H9 (cell line): ENCODE measurements at regions not wholly inside any gene's neighbourhood (a gene's known extent, or its start where the extent isn't known, plus 50 kb on each side); places are given as distances from the start of the nearest gene placed in this dataset.

Experiments used
- DNase-seq: peaks from one replicate; pipeline ENCODE4 v3.0.0-alpha.2; 2017
- H2AFZ ChIP-seq: one replicate; pipeline ENCODE4 v1.6.1; 2013; ENCODE audit warnings: mild to moderate bottlenecking, low read length, control low read depth, moderate library complexity
- H2AK5ac ChIP-seq: 2 replicates; pipeline ENCODE4 v1.6.1; 2013; ENCODE audit warnings: low read length, control low read depth, mixed read lengths; ENCODE audit not compliant: insufficient read length
- H2BK120ac ChIP-seq: one replicate; pipeline ENCODE4 v1.6.1; 2013; ENCODE audit warnings: low read depth, mild to moderate bottlenecking, low read length, control low read depth, inconsistent platforms; ENCODE audit not compliant: poor library complexity, severe bottlenecking
- H2BK12ac ChIP-seq: 2 replicates; pipeline ENCODE4 v1.6.1; 2013; ENCODE audit warnings: low read length, control low read depth, mixed read lengths, low read depth; ENCODE audit not compliant: insufficient read length
- H2BK15ac ChIP-seq: 2 replicates; pipeline ENCODE4 v1.6.1; 2013; ENCODE audit warnings: low read depth, low read length, control low read depth
- H2BK20ac ChIP-seq: one replicate; pipeline ENCODE4 v1.6.1; 2013; ENCODE audit warnings: low read depth, mild to moderate bottlenecking, low read length, control low read depth, inconsistent platforms; ENCODE audit not compliant: poor library complexity, severe bottlenecking
- H2BK5ac ChIP-seq: 2 replicates; pipeline ENCODE4 v1.6.1; 2013; ENCODE audit warnings: low read length, control low read depth, mixed read lengths; ENCODE audit not compliant: insufficient read length
- H3K14ac ChIP-seq: 2 replicates; pipeline ENCODE4 v1.6.1; 2013; ENCODE audit warnings: low read length, control low read depth; ENCODE audit not compliant: insufficient read depth
- H3K18ac ChIP-seq: 2 replicates; pipeline ENCODE4 v1.6.1; 2013; ENCODE audit warnings: low read depth, mild to moderate bottlenecking, mixed read lengths, low read length, control low read depth; ENCODE audit not compliant: insufficient read length
- H3K23ac ChIP-seq: 2 replicates; pipeline ENCODE4 v1.6.1; 2013; ENCODE audit warnings: low read length, control low read depth, mixed read lengths, low read depth; ENCODE audit not compliant: insufficient read length
- H3K23me2 ChIP-seq: 2 replicates; pipeline ENCODE4 v1.6.1; 2013; ENCODE audit warnings: low read depth, mild to moderate bottlenecking, mixed read lengths, low read length, control low read depth; ENCODE audit not compliant: insufficient read length, poor library complexity, severe bottlenecking
- H3K27ac ChIP-seq: 2 replicates; pipeline ENCODE4 v1.5.1; 2013; ENCODE audit warnings: low read length, control low read depth, mixed read lengths, low read depth; ENCODE audit not compliant: insufficient read length
- H3K27me3 ChIP-seq: 2 replicates; pipeline ENCODE4 v1.6.1; 2013; ENCODE audit warnings: low read length, control low read depth, inconsistent platforms; ENCODE audit not compliant: insufficient read depth
- H3K4ac ChIP-seq: 2 replicates; pipeline ENCODE4 v1.6.1; 2013; ENCODE audit warnings: low read depth, mild to moderate bottlenecking, control low read depth, inconsistent platforms, low read length, moderate library complexity
- H3K4me1 ChIP-seq: 2 replicates; pipeline ENCODE4 v1.6.1; 2013; ENCODE audit warnings: low read length, control low read depth, inconsistent platforms; ENCODE audit not compliant: insufficient read depth
- H3K4me2 ChIP-seq: 2 replicates; pipeline ENCODE4 v1.6.1; 2013; ENCODE audit warnings: low read length, control low read depth, mixed read lengths; ENCODE audit not compliant: insufficient read length, insufficient read depth
- H3K56ac ChIP-seq: 2 replicates; pipeline ENCODE4 v1.6.1; 2013; ENCODE audit warnings: low read depth, mild to moderate bottlenecking, mixed read lengths, low read length, control low read depth; ENCODE audit not compliant: insufficient read length
- H3K79me1 ChIP-seq: 2 replicates; pipeline ENCODE4 v1.6.1; 2013; ENCODE audit warnings: low read depth, mild to moderate bottlenecking, moderate library complexity, low read length, control low read depth, inconsistent platforms; ENCODE audit not compliant: insufficient read depth, poor library complexity, severe bottlenecking
- H3K79me2 ChIP-seq: 2 replicates; pipeline ENCODE4 v1.6.1; 2013; ENCODE audit warnings: low read length, control low read depth, inconsistent platforms; ENCODE audit not compliant: insufficient read depth
- H3K9ac ChIP-seq: 2 replicates; pipeline ENCODE4 v1.6.1; 2013; ENCODE audit warnings: low read length, control low read depth, mixed read lengths; ENCODE audit not compliant: insufficient read length; ENCODE audit errors: extremely low read depth
- H3K9me3 ChIP-seq: one replicate; pipeline ENCODE4 v1.6.1; 2013; ENCODE audit warnings: low read depth, low read length, inconsistent platforms; ENCODE audit not compliant: control insufficient read depth
- H3T11ph ChIP-seq: one replicate; pipeline ENCODE4 v1.6.1; 2013; ENCODE audit warnings: mild to moderate bottlenecking, low read length, control low read depth, inconsistent platforms
- H4K20me1 ChIP-seq: one replicate; pipeline ENCODE4 v1.6.1; 2013; ENCODE audit not compliant: control insufficient read depth, insufficient read length, insufficient read depth
- H4K5ac ChIP-seq: 2 replicates; pipeline ENCODE4 v1.6.1; 2013; ENCODE audit warnings: low read depth, mild to moderate bottlenecking, mixed read lengths, low read length, control low read depth; ENCODE audit not compliant: insufficient read length
- H4K8ac ChIP-seq: replicated peaks from 2 replicates; pipeline ENCODE4 v1.6.1; 2013; ENCODE audit warnings: low read length, control low read depth, mixed read lengths, low read depth; ENCODE audit not compliant: insufficient read length
- H4K91ac ChIP-seq: 2 replicates; pipeline ENCODE4 v1.6.1; 2013; ENCODE audit warnings: low read depth, mild to moderate bottlenecking, moderate library complexity, mixed read lengths, low read length, control low read depth; ENCODE audit not compliant: insufficient read length
- H3K27ac Mint-ChIP-seq, 3 experiments: 2 replicates in 2 of 3; 3 replicates in 1 of 3; pipeline ENCODE4 v1.8.0; 2020 to 2021; ENCODE audit warnings: mixed read lengths in 3 of 3, mild to moderate bottlenecking in 1 of 3, moderate library complexity in 1 of 3
- H3K27me3 Mint-ChIP-seq: 2 replicates; pipeline ENCODE4 v1.8.0; 2021; ENCODE audit warnings: low read depth, mild to moderate bottlenecking, moderate library complexity, mixed read lengths
- H3K36me3 Mint-ChIP-seq, 3 experiments: 2 replicates in 2 of 3; 3 replicates in 1 of 3; pipeline ENCODE4 v1.8.0; 2020 to 2021; ENCODE audit warnings: low read depth in 3 of 3, mixed read lengths in 3 of 3; ENCODE audit not compliant: insufficient read depth in 1 of 3
- H3K4me1 Mint-ChIP-seq, 2 experiments: 2 replicates each; pipeline ENCODE4 v1.8.0; 2020; ENCODE audit warnings: mixed read lengths in 2 of 2
- H3K4me3 Mint-ChIP-seq, 2 experiments: 2 replicates in 1 of 2; 3 replicates in 1 of 2; pipeline ENCODE4 v1.8.0; 2020 to 2021; ENCODE audit warnings: mild to moderate bottlenecking in 2 of 2, mixed read lengths in 2 of 2, moderate library complexity in 1 of 2
- H3K9me3 Mint-ChIP-seq, 2 experiments: 2 replicates in 1 of 2; 3 replicates in 1 of 2; pipeline ENCODE4 v1.8.0; 2020; ENCODE audit warnings: mild to moderate bottlenecking in 2 of 2, mixed read lengths in 2 of 2, moderate library complexity in 1 of 2
- WGBS: extraction: QIAGEN DNeasy Blood & Tissue Kit; methylation state at CpG from one replicate; pipeline ENCODE4 v1.1.7; 2013; ENCODE audit warnings: missing lambda C conversion rate, low lambda C conversion rate, mixed read lengths; ENCODE audit not compliant: insufficient read length; ENCODE audit errors: extremely low coverage; 5-methylcytosine and 5-hydroxymethylcytosine counted together
- TF ChIP-seq, protein P1 (sequence below): fragments of 200-600 bp; sonication (generic); conservative IDR thresholded peaks from 3 replicates; pipeline ENCODE4 v1.8.0; 2021; ENCODE audit warnings: antibody characterized with exemption, mild to moderate bottlenecking

- no peaks in the 10 kb centered on the region for H3K79me2 ChIP-seq
Observed at GRCh38 chr4:179804440-179804839, 2362.2 kb upstream of the AGA start.

More at GRCh38 chr4:179804440-179804839, 2362.2 kb upstream of the AGA start:
- H2BK12ac ChIP-seq: no peak overlapping the region
- no peak overlapping the region for H3K18ac ChIP-seq
- H3T11ph ChIP-seq: no peak overlapping the region
- TF ChIP-seq, protein P1, sequence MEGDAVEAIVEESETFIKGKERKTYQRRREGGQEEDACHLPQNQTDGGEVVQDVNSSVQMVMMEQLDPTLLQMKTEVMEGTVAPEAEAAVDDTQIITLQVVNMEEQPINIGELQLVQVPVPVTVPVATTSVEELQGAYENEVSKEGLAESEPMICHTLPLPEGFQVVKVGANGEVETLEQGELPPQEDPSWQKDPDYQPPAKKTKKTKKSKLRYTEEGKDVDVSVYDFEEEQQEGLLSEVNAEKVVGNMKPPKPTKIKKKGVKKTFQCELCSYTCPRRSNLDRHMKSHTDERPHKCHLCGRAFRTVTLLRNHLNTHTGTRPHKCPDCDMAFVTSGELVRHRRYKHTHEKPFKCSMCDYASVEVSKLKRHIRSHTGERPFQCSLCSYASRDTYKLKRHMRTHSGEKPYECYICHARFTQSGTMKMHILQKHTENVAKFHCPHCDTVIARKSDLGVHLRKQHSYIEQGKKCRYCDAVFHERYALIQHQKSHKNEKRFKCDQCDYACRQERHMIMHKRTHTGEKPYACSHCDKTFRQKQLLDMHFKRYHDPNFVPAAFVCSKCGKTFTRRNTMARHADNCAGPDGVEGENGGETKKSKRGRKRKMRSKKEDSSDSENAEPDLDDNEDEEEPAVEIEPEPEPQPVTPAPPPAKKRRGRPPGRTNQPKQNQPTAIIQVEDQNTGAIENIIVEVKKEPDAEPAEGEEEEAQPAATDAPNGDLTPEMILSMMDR: no peak
- H3K14ac ChIP-seq: no peak overlapping the region
- no peaks in the 10 kb centered on the region for H3K79me1 ChIP-seq
- H3K27ac Mint-ChIP-seq: peak overlapping the region in 1 of 3 experiments; percentile 29; a peak in 1 of 7 replicates
- H2BK5ac ChIP-seq: no peak overlapping the region
- no peaks in the 10 kb centered on the region for H3K4me1 ChIP-seq
- H3K27ac ChIP-seq: no peak overlapping the region
- H3K4me1 Mint-ChIP-seq: 0 out of 4 replicates have a peak, but pooled peaks cover 0 to 2% of the 10 kb centered on the region in 2 experiments
- no peak for DNase-seq
- no peak overlapping the region for H3K56ac ChIP-seq
- no peak overlapping the region for H2BK20ac ChIP-seq
- no peak overlapping the region for H4K91ac ChIP-seq
- H3K36me3 Mint-ChIP-seq: no peaks in the 10 kb centered on the region
- WGBS: no CpG with 5 or more reads among the region's 1 CpG
- no peak overlapping the region for H3K4me3 Mint-ChIP-seq
- H3K27me3 Mint-ChIP-seq: no peaks in the 10 kb centered on the region
- H3K27me3 ChIP-seq: no peaks in the 10 kb centered on the region
- no peak overlapping the region for H2AK5ac ChIP-seq
- no peaks in the 10 kb centered on the region for H4K20me1 ChIP-seq
- no peak overlapping the region for H3K23ac ChIP-seq
- H2BK15ac ChIP-seq: no peak overlapping the region
- no peak overlapping the region for H2BK120ac ChIP-seq
- no peak overlapping the region for H4K5ac ChIP-seq
- H3K9me3 ChIP-seq: no peaks in the 10 kb centered on the region
- no peak overlapping the region for H2AFZ ChIP-seq
- H3K4ac ChIP-seq: no peak overlapping the region
- no peak overlapping the region for H4K8ac ChIP-seq
- H3K23me2 ChIP-seq: no peaks in the 10 kb centered on the region
- no peaks in the 10 kb centered on the region for H3K9me3 Mint-ChIP-seq
- no peak overlapping the region for H3K9ac ChIP-seq
- H3K4me2 ChIP-seq: no peak overlapping the region
